ENCODE measurements at regions not wholly inside any gene's neighbourhood (a gene's known extent, or its start where the extent isn't known, plus 50 kb on each side); places are given as distances from the start of the nearest gene placed in this dataset.

GRCh38 chr1:117685936-117686806, 80.3 kb downstream of the TENT5C start:
- TF ChIP-seq, protein P1, sequence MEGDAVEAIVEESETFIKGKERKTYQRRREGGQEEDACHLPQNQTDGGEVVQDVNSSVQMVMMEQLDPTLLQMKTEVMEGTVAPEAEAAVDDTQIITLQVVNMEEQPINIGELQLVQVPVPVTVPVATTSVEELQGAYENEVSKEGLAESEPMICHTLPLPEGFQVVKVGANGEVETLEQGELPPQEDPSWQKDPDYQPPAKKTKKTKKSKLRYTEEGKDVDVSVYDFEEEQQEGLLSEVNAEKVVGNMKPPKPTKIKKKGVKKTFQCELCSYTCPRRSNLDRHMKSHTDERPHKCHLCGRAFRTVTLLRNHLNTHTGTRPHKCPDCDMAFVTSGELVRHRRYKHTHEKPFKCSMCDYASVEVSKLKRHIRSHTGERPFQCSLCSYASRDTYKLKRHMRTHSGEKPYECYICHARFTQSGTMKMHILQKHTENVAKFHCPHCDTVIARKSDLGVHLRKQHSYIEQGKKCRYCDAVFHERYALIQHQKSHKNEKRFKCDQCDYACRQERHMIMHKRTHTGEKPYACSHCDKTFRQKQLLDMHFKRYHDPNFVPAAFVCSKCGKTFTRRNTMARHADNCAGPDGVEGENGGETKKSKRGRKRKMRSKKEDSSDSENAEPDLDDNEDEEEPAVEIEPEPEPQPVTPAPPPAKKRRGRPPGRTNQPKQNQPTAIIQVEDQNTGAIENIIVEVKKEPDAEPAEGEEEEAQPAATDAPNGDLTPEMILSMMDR (IDR thresholded peaks at IDR 0.05; ENCODE audit: low read depth, low read length, poor library complexity, severe bottlenecking): no peak
- TF ChIP-seq EZH2phosphoT487 (IDR thresholded peaks at IDR 0.05; ENCODE audit: borderline replicate concordance, low read length): no peak
